ENCODE measurements at regions not wholly inside any gene's neighbourhood (a gene's known extent, or its start where the extent isn't known, plus 50 kb on each side); places are given as distances from the start of the nearest gene placed in this dataset.

GRCh38 chr7:21146642-21147423 is 281.1 kb upstream of the SP4 start:
- no peak for DNase-seq (ENCODE audit: low read depth in 2 of 2)

GRCh38 chr7:21149809-21150208 is 278.1 kb upstream of the SP4 start:
- DNase-seq (ENCODE audit: low read depth in 2 of 2), result no peak

- DNase-seq (ENCODE audit: low read depth in 2 of 2), result no peak
These were observed 273.3 kb upstream of the SP4 start for GRCh38 chr7:21154614-21155013.

GRCh38 chr7:21159506-21159905 is 268.4 kb upstream of the SP4 start:
- DNase-seq (ENCODE audit: low read depth in 2 of 2), result no peak

GRCh38 chr7:21160401-21160800 is 267.5 kb upstream of the SP4 start:
- DNase-seq (ENCODE audit: low read depth in 2 of 2), result no peak

- no peak for DNase-seq (ENCODE audit: low read depth in 2 of 2)
These were observed 259.9 kb upstream of the SP4 start for GRCh38 chr7:21167942-21168341.

- no peak for DNase-seq (ENCODE audit: low read depth in 2 of 2)
These were observed 258.0 kb upstream of the SP4 start for GRCh38 chr7:21169667-21170580.

GRCh38 chr7:21172800-21173199 is 255.1 kb upstream of the SP4 start:
- no peak for DNase-seq (ENCODE audit: low read depth in 2 of 2)

GRCh38 chr7:21173436-21173835 is 254.4 kb upstream of the SP4 start:
- no peak for DNase-seq (ENCODE audit: low read depth in 2 of 2)

GRCh38 chr7:21175714-21176113 is 252.2 kb upstream of the SP4 start:
- DNase-seq (ENCODE audit: low read depth in 2 of 2), result no peak

- DNase-seq (ENCODE audit: low read depth in 2 of 2), result no peak
These were observed 242.8 kb upstream of the SP4 start for GRCh38 chr7:21184942-21185652.

GRCh38 chr7:21185653-21186265 is 242.1 kb upstream of the SP4 start:
- DNase-seq (ENCODE audit: low read depth in 2 of 2), result no peak

- DNase-seq (ENCODE audit: low read depth in 2 of 2), result no peak
These were observed 236.4 kb upstream of the SP4 start for GRCh38 chr7:21191321-21192073.

- DNase-seq (ENCODE audit: low read depth in 2 of 2), result no peak
These were observed 235.2 kb upstream of the SP4 start for GRCh38 chr7:21192657-21193056.

- no peak for DNase-seq (ENCODE audit: low read depth in 2 of 2)
These were observed 234.0 kb upstream of the SP4 start for GRCh38 chr7:21193895-21194294.

- DNase-seq (ENCODE audit: low read depth in 2 of 2), result no peak
These were observed 232.9 kb upstream of the SP4 start for GRCh38 chr7:21194936-21195335.

GRCh38 chr7:21198921-21199320 is 229.0 kb upstream of the SP4 start:
- no peak for DNase-seq (ENCODE audit: low read depth in 2 of 2)

- DNase-seq (ENCODE audit: low read depth in 2 of 2), result no peak
These were observed 227.4 kb upstream of the SP4 start for GRCh38 chr7:21200503-21200902.

- no peak for DNase-seq (ENCODE audit: low read depth in 2 of 2)
These were observed 213.2 kb upstream of the SP4 start for GRCh38 chr7:21214657-21215056.

- no peak for DNase-seq (ENCODE audit: low read depth in 2 of 2)
These were observed 212.6 kb upstream of the SP4 start for GRCh38 chr7:21215307-21215706.

- no peak for DNase-seq (ENCODE audit: low read depth in 2 of 2)
These were observed 210.5 kb upstream of the SP4 start for GRCh38 chr7:21217365-21217764.

Data from stimulated activated CD8-positive, alpha-beta memory T cell treated with anti-CD3 and anti-CD28 coated beads, Interleukin-7, amount 100 ng/mL, for 1 hour (primary cell).